DND-41 (cell line): ENCODE measurements at regions not wholly inside any gene's neighbourhood (a gene's known extent, or its start where the extent isn't known, plus 50 kb on each side); places are given as distances from the start of the nearest gene placed in this dataset.
A peak's percentile ranks its signal among the peaks of the same experiment; 100 is the strongest.
"Not testable (repeated sequence)": the region's sequence is repeated elsewhere in the genome, so short reads cannot be mapped to it uniquely, and the experiment has no call there.

Experiments
- ATAC-seq: fragments of 200-7000 bp; cut with Tn5 transposase; 3 replicates; pipeline ENCODE4 v1.9.1; 2021; ENCODE audit warnings: low read depth; ENCODE audit not compliant: insufficient read depth
- DNase-seq: peaks from one replicate; pipeline ENCODE4 v3.0.0-alpha.2; 2020
- H2AFZ ChIP-seq: 2 replicates; pipeline ENCODE4 v1.6.0; 2012; ENCODE audit warnings: low read depth, low read length
- H3K27ac ChIP-seq: 2 replicates; pipeline ENCODE4 v1.5.1; 2012; ENCODE audit warnings: low read length, inconsistent platforms
- H3K27me3 ChIP-seq: fragments of 200-600 bp; sonication (generic); 2 replicates; pipeline ENCODE4 v1.6.0; 2012; ENCODE audit warnings: low read length, mild to moderate bottlenecking, inconsistent platforms; ENCODE audit not compliant: insufficient read depth, poor library complexity
- H3K36me3 ChIP-seq: 2 replicates; pipeline ENCODE4 v1.5.1; 2012; ENCODE audit warnings: low read length, inconsistent platforms; ENCODE audit not compliant: insufficient read depth
- H3K4me1 ChIP-seq: 2 replicates; pipeline ENCODE4 v1.5.1; 2012; ENCODE audit warnings: mild to moderate bottlenecking, low read length; ENCODE audit not compliant: insufficient read depth
- H3K4me2 ChIP-seq: 2 replicates; pipeline ENCODE4 v1.6.0; 2012; ENCODE audit warnings: mild to moderate bottlenecking, moderate library complexity, low read length, inconsistent platforms; ENCODE audit not compliant: insufficient read depth
- H3K4me3 ChIP-seq, 2 experiments: fragments of 200-600 bp in 1 of 2; shearing (Covaris generic) in 1 of 2; 2 replicates each; pipeline ENCODE4 v1.5.1; 2012 to 2016; ENCODE audit warnings: inconsistent platforms in 2 of 2, low read length in 2 of 2, mild to moderate bottlenecking in 2 of 2, low read depth in 1 of 2, moderate library complexity in 1 of 2
- H3K79me2 ChIP-seq: 2 replicates; pipeline ENCODE4 v1.6.0; 2012; ENCODE audit warnings: low read length, inconsistent platforms; ENCODE audit not compliant: insufficient read depth
- H3K9ac ChIP-seq: 2 replicates; pipeline ENCODE4 v1.6.0; 2012; ENCODE audit warnings: low read depth, mild to moderate bottlenecking, inconsistent platforms, low read length, moderate library complexity
- H3K9me3 ChIP-seq: 2 replicates; pipeline ENCODE4 v1.5.1; 2012; ENCODE audit warnings: low read length, moderate library complexity, mild to moderate bottlenecking, inconsistent platforms; ENCODE audit not compliant: insufficient read depth, severe bottlenecking
- H4K20me1 ChIP-seq: 2 replicates; pipeline ENCODE4 v1.6.0; 2012; ENCODE audit warnings: low read length; ENCODE audit not compliant: insufficient read depth
- CTCF ChIP-seq: IDR thresholded peaks from 2 replicates; pipeline ENCODE4 v1.5.1; 2012; ENCODE audit warnings: borderline replicate concordance, low read length, moderate library complexity, mild to moderate bottlenecking; ENCODE audit not compliant: poor library complexity, severe bottlenecking; ENCODE audit errors: extremely low read depth
- EZH2 ChIP-seq: IDR thresholded peaks from 3 replicates; pipeline ENCODE4 v1.6.1; 2012; ENCODE audit warnings: borderline replicate concordance, low read depth, mild to moderate bottlenecking, moderate library complexity, low read length, inconsistent platforms; ENCODE audit not compliant: severe bottlenecking

- H3K4me3 ChIP-seq: no peak overlapping the region
- no peaks in the 10 kb centered on the region for H3K79me2 ChIP-seq
- no peak for TF ChIP-seq CTCF
- no peak for TF ChIP-seq EZH2
- no peak overlapping the region for H3K4me2 ChIP-seq
- H3K27me3 ChIP-seq: no peaks in the 10 kb centered on the region
- H3K9me3 ChIP-seq: no peaks in the 10 kb centered on the region
- 0 out of 2 replicates have a peak overlapping the region, but pooled peaks have one; percentile 32 for H3K27ac ChIP-seq
- H3K4me1 ChIP-seq: peaks cover 36% of the 10 kb centered on the region
- H3K9ac ChIP-seq: no peak overlapping the region
- ATAC-seq (peak; percentile 70), DNase-seq (no peak)
- H4K20me1 ChIP-seq: no peaks in the 10 kb centered on the region
- H2AFZ ChIP-seq: no peak overlapping the region
- H3K36me3 ChIP-seq: no peaks in the 10 kb centered on the region
These were observed 1124.6 kb downstream of the TMEM121 start for GRCh38 chr14:106651016-106651415.

DNA sequence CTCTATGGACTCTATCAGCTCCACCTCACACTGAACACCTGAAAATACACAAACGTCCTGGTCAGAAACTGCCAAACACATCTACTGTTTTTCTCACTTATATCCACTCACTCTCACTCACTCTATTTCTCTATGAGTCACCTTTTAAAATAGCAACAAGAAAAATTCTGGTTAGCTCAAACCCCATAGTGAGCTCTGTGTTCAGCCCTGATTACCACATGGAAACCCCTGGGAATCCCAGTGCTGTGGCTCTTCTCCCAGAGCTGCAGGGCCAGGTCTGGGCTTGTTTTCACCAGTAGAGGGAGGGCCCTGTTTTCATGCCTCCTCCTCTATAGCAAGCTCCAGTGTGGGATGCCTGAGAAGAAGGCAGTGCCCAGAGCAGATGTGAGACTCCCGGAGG is 1126.1 kb downstream of the TMEM121 start:
- Histone ChIP-seq H3K9ac (no peak overlapping the region), H3K79me2 (no peaks in the 10 kb centered on the region), H3K4me3 (no peak overlapping the region), H3K4me2 (no peak overlapping the region), H3K27me3 (no peaks in the 10 kb centered on the region), H3K4me1 (peaks cover 51% of the 10 kb centered on the region), H3K27ac (peak overlapping the region; percentile 57), H3K9me3 (no peaks in the 10 kb centered on the region), H2AFZ (no peak overlapping the region), H4K20me1 (no peaks in the 10 kb centered on the region), H3K36me3 (no peaks in the 10 kb centered on the region)
- TF ChIP-seq EZH2 (no peak), CTCF (peak; percentile 50)
- peak; percentile 41 for ATAC-seq
- DNase-seq: peak; percentile 50

GRCh38 chr14:106657460-106657859 is 1131.1 kb downstream of the TMEM121 start:
- no peaks in the 10 kb centered on the region for H3K79me2 ChIP-seq
- peak overlapping the region in 1 of 2 experiments; percentile 12; a peak in 1 of 4 replicates for H3K4me3 ChIP-seq
- peak; percentile 80 for ATAC-seq
- DNase-seq: peak; percentile 92
- TF ChIP-seq CTCF (peak; percentile 98), EZH2 (no peak)
- H3K27me3 ChIP-seq: no peaks in the 10 kb centered on the region
- H2AFZ ChIP-seq: peak overlapping the region; percentile 45
- H3K9ac ChIP-seq: peak overlapping the region; percentile 49
- H3K36me3 ChIP-seq: no peaks in the 10 kb centered on the region
- H3K4me1 ChIP-seq: peaks cover 78% of the 10 kb centered on the region
- no peaks in the 10 kb centered on the region for H3K9me3 ChIP-seq
- peak overlapping the region; percentile 41 for H3K4me2 ChIP-seq
- peak overlapping the region; percentile 92 for H3K27ac ChIP-seq
- no peaks in the 10 kb centered on the region for H4K20me1 ChIP-seq

GRCh38 chr14:106658066-106658860 is 1131.9 kb downstream of the TMEM121 start:
- 0 out of 2 replicates have a peak overlapping the region, but pooled peaks have one; percentile 9 for H2AFZ ChIP-seq
- peaks cover 81% of the 10 kb centered on the region for H3K4me1 ChIP-seq
- H3K9ac ChIP-seq: peak overlapping the region; percentile 49
- ATAC-seq (peak; percentile 41), DNase-seq (peak; percentile 86)
- H4K20me1 ChIP-seq, H3K27me3 ChIP-seq, H3K9me3 ChIP-seq, H3K36me3 ChIP-seq, H3K4me3 ChIP-seq, H3K79me2 ChIP-seq: not testable (repeated sequence)
- H3K4me2 ChIP-seq: peak overlapping the region; percentile 41
- peak overlapping the region; percentile 92 for H3K27ac ChIP-seq
